GM18520 (cell line): ENCODE measurements at regions not wholly inside any gene's neighbourhood (a gene's known extent, or its start where the extent isn't known, plus 50 kb on each side); places are given as distances from the start of the nearest gene placed in this dataset.

ENCODE experiments used
- ATAC-seq: cut with Tn5 transposase; IDR thresholded peaks from one replicate; pipeline ENCODE4 v1.9.1; 2021; ENCODE audit not compliant: unreplicated experiment

DNA sequence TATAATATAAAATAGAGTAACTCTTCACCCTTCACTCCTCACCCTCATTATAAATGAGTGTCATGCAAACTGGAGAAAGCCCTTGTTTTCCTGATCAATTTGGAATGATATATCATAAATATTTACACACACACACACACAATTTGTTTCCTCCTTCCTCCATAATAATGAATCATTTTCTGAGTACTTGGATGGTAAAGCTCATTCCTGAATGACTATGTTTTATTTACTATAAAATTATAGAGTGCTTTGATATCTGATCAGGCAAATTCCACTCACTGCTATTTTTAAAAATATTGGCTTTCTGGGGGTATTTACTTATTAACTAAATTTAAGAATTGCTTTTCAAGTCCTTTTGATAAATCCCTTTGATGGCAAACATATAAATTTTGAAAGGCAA, 1125.5 kb upstream of the CNTNAP5 start:
- no peak for ATAC-seq

DNA sequence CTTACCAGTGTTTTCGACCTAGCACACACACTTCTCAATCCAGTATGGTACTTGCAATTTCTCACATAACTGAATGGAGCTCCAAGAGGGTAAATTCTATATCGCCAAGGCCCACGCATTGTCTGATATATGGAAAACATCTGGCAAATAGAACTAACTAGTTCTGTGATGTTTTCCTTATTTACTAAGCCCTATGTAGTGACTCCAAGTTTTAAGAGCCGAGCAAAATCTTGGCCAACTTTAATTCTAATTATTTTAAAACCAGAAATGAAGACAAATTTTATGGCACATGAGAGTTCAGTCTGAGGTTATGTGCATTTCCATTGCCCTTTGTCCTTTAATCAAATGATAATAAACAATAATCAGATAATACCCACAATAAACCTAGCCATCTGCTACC, 1119.7 kb upstream of the CNTNAP5 start:
- ATAC-seq = no peak

GRCh38 chr2:122908159-122908558, 1116.9 kb upstream of the CNTNAP5 start:
- no peak for ATAC-seq

GRCh38 chr2:122927197-122927596, 1097.9 kb upstream of the CNTNAP5 start:
- no peak for ATAC-seq

DNA sequence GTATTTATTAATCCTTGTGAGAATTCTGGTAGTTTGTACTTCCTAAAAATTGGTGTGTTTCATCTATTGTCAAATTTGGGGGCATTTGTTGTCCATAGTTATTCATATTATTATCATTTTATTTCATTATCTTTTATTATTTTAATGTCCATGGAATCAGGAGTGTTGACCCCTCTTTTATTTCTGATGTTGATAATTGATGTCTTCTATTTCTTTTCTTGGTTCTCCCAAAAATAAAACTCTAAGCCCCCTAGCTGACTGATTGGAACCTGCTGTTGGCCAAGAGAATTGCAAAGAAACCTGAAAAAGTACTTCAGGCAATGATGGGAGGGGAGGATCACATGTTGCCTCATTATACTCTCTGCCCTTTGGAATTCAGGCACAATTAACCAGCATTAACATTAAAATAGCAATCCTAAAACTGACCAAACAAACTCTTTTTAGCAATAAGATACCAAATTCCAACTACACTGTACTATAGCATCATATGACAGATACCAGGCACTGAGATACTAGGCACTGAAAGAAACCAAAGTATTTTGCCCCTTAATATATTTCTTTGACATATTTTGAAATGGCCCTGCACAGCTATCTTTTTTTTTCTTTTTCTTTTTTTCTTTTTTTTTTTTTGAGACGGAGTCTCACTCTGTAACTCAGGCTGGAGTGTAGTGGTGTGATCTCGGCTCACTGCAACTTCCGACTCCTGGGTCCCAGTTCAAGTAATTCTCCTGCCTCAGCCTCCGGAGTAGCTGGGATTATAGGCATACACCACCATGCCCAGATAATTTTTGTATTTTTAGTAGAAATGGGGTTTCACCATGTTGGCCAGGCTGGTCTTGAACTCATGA, 1097.2 kb upstream of the CNTNAP5 start:
- no peak for ATAC-seq

GRCh38 chr2:122929347-122929746, 1095.7 kb upstream of the CNTNAP5 start:
- no peak for ATAC-seq

- no peak for ATAC-seq
These were observed 1089.6 kb upstream of the CNTNAP5 start for GRCh38 chr2:122935506-122935905.

DNA sequence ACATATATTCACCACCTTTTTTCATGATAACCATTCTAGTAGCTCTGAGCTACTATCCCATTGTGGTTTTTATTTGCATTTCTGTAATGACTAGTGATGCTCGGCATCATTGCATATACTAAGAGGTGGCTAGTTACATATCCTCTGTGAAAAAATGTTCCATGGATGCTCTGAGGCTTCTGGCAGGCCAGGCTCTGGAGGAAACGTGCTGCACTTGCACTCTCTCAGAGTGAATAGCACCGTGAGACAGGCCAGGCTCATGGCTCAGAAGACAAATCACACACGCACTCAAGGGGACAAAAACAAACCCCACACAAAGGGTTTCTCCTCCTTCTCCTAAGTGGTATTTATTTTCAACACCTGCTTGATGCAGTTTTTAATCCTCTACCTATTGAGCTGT, 1085.3 kb upstream of the CNTNAP5 start:
- ATAC-seq = no peak

- no peak for ATAC-seq
These were observed 1075.6 kb upstream of the CNTNAP5 start for GRCh38 chr2:122949523-122949922.

- ATAC-seq = no peak
These were observed 1069.3 kb upstream of the CNTNAP5 start for GRCh38 chr2:122955776-122956175.

DNA sequence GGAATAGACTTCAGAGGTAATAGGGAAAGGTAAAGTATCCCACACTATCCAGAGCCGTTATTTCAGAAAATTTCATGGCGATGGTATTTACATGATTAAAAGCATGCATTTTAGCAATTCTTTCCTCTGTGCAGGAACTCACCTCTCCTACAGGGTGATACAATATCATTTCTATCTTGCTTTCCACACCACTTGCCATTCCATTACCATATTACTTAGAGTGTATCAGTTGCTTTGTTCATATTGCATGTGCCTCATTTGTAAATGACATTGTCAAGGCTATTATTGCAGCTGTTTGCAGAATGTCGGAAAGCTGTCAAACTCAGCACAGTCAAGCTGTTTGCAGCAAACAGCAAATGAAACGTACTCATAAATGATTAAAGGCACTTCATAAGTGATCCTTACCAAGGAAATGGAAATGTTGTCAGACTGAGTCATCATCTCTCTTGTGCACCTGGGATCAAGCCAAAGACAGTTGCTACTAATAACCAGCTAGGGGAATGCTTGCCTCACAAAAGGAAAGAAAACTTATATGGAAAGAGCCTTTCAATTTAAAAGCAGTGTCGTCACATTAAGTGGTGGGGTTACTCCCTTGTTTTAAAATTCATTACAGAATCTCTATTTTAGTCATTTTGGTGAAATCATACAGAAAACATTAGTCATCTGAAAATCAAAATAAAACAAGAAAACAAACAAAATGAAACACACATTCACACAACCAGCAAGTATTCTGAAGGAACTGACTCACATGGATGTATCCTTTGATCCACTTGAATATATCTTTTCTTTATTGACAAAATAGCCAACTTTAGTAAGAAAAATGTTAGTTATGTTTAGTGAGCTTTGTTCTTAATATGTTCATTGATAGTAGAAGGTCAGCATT, 1064.1 kb upstream of the CNTNAP5 start:
- ATAC-seq = no peak

DNA sequence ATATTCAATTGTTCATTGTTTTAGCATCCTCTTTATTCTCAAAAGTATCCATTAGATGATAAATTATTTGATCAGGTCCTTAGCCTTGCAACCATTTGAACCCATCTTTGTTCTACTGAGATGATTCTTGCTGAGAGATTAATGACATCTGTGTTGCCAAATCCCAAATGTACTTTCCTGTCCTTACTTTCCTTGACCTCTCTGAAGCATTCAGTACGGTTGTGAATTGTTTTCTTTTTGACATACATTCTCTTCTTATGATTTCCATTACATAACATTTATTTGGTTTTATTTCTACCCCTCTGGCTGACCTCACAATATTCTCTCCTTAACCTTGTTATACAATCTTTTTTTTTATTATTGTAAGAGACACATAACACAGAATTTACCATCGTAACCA, 1058.6 kb upstream of the CNTNAP5 start:
- ATAC-seq = no peak

- no peak for ATAC-seq
These were observed 1047.5 kb upstream of the CNTNAP5 start for GRCh38 chr2:122977580-122977979.

DNA sequence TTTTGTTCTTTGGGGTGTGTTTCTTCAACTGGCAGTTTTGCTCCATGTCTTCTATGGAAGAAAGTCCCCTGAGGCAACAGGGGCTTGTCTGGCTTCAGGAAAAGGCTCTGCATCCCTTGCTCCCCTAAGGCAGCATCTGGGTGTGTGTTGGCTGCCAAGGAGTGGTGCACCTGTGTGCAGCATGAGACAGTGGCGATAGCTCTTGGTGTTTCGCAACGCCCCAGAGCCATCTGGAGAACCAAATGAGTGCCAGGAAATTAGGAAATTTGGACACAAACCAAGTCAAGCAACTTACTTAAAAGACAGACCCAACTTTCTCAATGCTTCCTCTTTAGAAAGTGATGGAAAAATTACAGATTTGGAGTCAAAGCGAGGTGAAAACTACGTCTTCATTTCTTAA, 1044.4 kb upstream of the CNTNAP5 start:
- ATAC-seq = no peak

DNA sequence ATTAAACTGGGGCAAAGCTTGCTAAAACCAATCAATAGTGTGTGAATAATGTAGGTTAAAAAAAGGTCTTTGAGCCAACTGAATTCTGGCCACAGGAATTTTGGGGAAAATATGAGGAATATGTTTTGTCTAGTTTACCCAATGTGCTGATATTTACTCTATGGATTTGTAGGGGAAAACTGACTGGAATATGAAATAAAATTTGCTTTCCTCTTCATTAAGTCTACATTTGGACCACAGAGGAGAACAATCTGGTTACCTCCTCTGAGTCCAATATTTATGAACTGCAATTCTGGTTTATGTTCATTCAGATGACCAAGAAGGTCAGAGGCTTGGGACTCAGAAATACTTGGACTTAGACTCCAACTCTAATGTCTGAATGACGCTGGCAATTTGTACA, 1042.2 kb upstream of the CNTNAP5 start:
- no peak for ATAC-seq

DNA sequence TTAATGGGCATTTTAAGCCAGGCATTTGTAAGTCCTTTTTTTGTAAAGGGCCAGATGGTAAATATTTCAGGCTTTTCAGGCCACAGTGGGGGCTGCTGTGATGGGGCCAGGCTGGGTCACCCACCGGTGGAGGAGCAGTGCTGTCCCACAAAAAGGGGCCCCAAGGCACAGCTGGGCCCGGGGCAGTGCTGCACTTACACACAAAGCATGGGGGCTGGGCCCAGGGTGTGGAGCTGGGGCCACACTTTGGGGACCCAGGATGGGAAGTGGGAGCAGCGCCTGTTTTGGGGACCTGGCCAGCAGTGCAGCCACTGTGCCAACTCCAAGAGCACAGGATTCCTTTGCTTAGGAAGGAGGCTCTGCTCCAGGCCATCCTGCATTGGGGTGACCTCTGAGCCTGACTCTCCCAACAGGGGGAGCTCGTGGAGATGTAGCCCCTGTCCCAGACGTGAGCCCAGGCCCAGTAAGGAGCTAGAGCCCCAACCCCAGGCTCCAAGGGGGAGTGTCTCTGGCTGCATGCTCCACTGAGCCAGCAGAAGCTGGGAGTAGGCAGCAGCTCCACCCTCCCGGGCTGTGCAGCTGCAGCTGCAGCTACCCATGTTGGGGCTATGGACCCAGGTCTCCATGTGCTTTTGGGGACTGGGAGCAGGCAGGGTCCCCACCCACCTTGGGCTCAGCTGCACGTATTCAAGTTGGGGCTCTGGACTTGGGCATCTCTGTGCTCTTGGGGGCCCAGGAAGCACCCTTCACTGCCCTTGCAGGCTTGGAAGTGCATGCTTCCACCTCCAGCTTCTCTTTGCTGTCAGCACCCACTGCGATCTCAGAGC, 1036.5 kb upstream of the CNTNAP5 start:
- no peak for ATAC-seq

- ATAC-seq = no peak
These were observed 1031.5 kb upstream of the CNTNAP5 start for GRCh38 chr2:122993592-122993991.

DNA sequence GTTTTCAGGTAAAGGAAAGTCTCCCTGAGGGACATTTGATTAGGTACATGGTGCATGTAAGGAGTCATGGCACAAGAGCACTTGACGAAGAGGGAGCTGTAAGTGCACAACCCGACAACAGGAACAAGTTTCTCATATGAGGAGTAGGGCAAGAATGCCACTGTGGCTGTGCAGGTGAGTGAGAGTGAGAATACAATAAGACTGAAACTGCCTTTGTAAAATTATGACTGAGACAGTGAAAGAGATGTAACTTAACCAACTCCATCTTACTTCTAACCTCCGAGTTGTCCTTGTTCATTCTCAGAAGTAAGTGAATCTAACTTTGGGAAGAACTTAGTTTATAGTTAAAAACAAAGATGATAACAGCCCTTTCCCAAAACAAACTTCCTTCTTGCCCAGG, 1025.8 kb upstream of the CNTNAP5 start:
- no peak for ATAC-seq

DNA sequence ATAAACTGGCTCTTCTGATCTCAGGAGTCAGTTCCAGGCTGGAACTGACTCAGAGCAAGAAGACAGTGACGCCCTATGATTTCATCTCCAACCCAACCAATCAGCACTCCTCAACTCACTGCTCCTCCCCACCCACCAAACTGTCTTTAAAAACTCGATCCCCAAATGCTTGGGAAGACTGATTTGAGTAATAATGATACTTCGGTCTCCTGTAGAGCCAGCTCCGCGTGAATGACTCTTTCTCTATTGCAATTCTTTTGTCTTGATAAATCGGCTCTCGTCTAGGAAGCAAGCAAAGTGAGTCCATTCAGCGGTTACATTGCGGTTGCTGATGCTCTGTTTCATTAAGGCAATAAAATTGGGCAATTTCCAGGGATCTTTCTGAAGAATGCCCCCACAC, 1025.3 kb upstream of the CNTNAP5 start:
- ATAC-seq = no peak

GRCh38 chr2:123002660-123003248, 1022.3 kb upstream of the CNTNAP5 start:
- no peak for ATAC-seq

DNA sequence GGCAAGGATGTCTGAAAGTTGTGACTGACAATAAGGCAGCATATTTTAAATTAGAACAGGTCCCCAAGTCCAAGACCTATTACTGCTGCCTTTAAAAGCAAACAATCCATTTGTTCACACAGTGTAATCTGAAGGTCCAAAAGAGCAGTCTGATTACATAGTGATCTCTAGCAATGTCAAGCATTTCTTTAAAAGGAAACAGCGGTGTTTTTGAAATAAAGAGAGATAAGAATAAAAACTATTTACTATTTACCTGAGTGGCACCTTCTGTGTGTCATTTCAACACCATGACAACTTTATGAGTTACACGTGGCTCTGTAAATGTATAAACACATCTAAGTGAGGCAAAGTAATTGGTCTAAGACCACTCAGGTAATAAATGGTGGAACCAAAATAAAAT, 1009.9 kb upstream of the CNTNAP5 start:
- no peak for ATAC-seq
